ENCODE measurements at regions not wholly inside any gene's neighbourhood (a gene's known extent, or its start where the extent isn't known, plus 50 kb on each side); places are given as distances from the start of the nearest gene placed in this dataset.
"Not testable (repeated sequence)": the region's sequence is repeated elsewhere in the genome, so short reads cannot be mapped to it uniquely, and the experiment has no call there.

GRCh38 chr3:130151555-130151954 is 69.9 kb downstream of the ALG1L2 start:
- H3K36me3 ChIP-seq (ENCODE audit: control insufficient read depth in 2 of 2, insufficient read depth in 1 of 2, low read length in 2 of 2); H3K27ac ChIP-seq (ENCODE audit: extremely low read depth, low read depth, low read length); H3K4me1 ChIP-seq (ENCODE audit: control insufficient read depth, insufficient read depth, low read length); POLR2A ChIA-PET; H3K9me3 ChIP-seq (ENCODE audit: control insufficient read depth, insufficient read depth, low read depth, low read length); CTCF ChIA-PET; H3K4me3 ChIP-seq (ENCODE audit: low read depth, low read length): not testable (repeated sequence)

- POLR2A ChIA-PET; H3K27ac ChIP-seq (ENCODE audit: extremely low read depth, low read depth, low read length); H3K4me3 ChIP-seq (ENCODE audit: low read depth, low read length); H3K36me3 ChIP-seq (ENCODE audit: control insufficient read depth in 2 of 2, insufficient read depth in 1 of 2, low read length in 2 of 2); CTCF ChIA-PET; H3K9me3 ChIP-seq (ENCODE audit: control insufficient read depth, insufficient read depth, low read depth, low read length); H3K4me1 ChIP-seq (ENCODE audit: control insufficient read depth, insufficient read depth, low read length): not testable (repeated sequence)
Measured at GRCh38 chr3:130153247-130153646, 71.6 kb downstream of the ALG1L2 start.

- H3K4me1 ChIP-seq (ENCODE audit: control insufficient read depth, insufficient read depth, low read length); POLR2A ChIA-PET; H3K9me3 ChIP-seq (ENCODE audit: control insufficient read depth, insufficient read depth, low read depth, low read length); H3K4me3 ChIP-seq (ENCODE audit: low read depth, low read length); H3K27ac ChIP-seq (ENCODE audit: extremely low read depth, low read depth, low read length); H3K36me3 ChIP-seq (ENCODE audit: control insufficient read depth in 2 of 2, insufficient read depth in 1 of 2, low read length in 2 of 2); CTCF ChIA-PET: not testable (repeated sequence)
Measured at GRCh38 chr3:130155464-130155863, 73.8 kb downstream of the ALG1L2 start.

- H3K4me3 ChIP-seq (ENCODE audit: low read depth, low read length); POLR2A ChIA-PET; CTCF ChIA-PET; H3K36me3 ChIP-seq (ENCODE audit: control insufficient read depth in 2 of 2, insufficient read depth in 1 of 2, low read length in 2 of 2); H3K27ac ChIP-seq (ENCODE audit: extremely low read depth, low read depth, low read length); H3K4me1 ChIP-seq (ENCODE audit: control insufficient read depth, insufficient read depth, low read length); H3K9me3 ChIP-seq (ENCODE audit: control insufficient read depth, insufficient read depth, low read depth, low read length): not testable (repeated sequence)
Measured at GRCh38 chr3:130166856-130167255, 85.2 kb downstream of the ALG1L2 start.

GRCh38 chr3:130175195-130175594 is 93.6 kb downstream of the ALG1L2 start:
- H3K4me3 ChIP-seq (ENCODE audit: low read depth, low read length); POLR2A ChIA-PET; H3K9me3 ChIP-seq (ENCODE audit: control insufficient read depth, insufficient read depth, low read depth, low read length); H3K4me1 ChIP-seq (ENCODE audit: control insufficient read depth, insufficient read depth, low read length); CTCF ChIA-PET; H3K36me3 ChIP-seq (ENCODE audit: control insufficient read depth in 2 of 2, insufficient read depth in 1 of 2, low read length in 2 of 2); H3K27ac ChIP-seq (ENCODE audit: extremely low read depth, low read depth, low read length): not testable (repeated sequence)

- H3K36me3 ChIP-seq (ENCODE audit: control insufficient read depth in 2 of 2, insufficient read depth in 1 of 2, low read length in 2 of 2); POLR2A ChIA-PET; H3K4me1 ChIP-seq (ENCODE audit: control insufficient read depth, insufficient read depth, low read length); H3K27ac ChIP-seq (ENCODE audit: extremely low read depth, low read depth, low read length); H3K9me3 ChIP-seq (ENCODE audit: control insufficient read depth, insufficient read depth, low read depth, low read length); H3K4me3 ChIP-seq (ENCODE audit: low read depth, low read length); CTCF ChIA-PET: not testable (repeated sequence)
Measured at GRCh38 chr3:130176476-130177256, 95.0 kb downstream of the ALG1L2 start.

- H3K4me1 ChIP-seq (ENCODE audit: control insufficient read depth, insufficient read depth, low read length); H3K36me3 ChIP-seq (ENCODE audit: control insufficient read depth in 2 of 2, insufficient read depth in 1 of 2, low read length in 2 of 2); H3K27ac ChIP-seq (ENCODE audit: extremely low read depth, low read depth, low read length); POLR2A ChIA-PET; H3K9me3 ChIP-seq (ENCODE audit: control insufficient read depth, insufficient read depth, low read depth, low read length); H3K4me3 ChIP-seq (ENCODE audit: low read depth, low read length): not testable (repeated sequence)
- CTCF ChIA-PET, result interaction anchor here (0.6 to 0.7 kb wide), 2 partner anchors 148 to 656 kb away, joined by 3 read pairs; no protein-coding TSS in a partner anchor
Measured at GRCh38 chr3:130178835-130179234, 97.2 kb downstream of the ALG1L2 start.

GRCh38 chr3:130179353-130179970 is 97.8 kb downstream of the ALG1L2 start:
- H3K9me3 ChIP-seq (ENCODE audit: control insufficient read depth, insufficient read depth, low read depth, low read length); H3K27ac ChIP-seq (ENCODE audit: extremely low read depth, low read depth, low read length); POLR2A ChIA-PET; H3K36me3 ChIP-seq (ENCODE audit: control insufficient read depth in 2 of 2, insufficient read depth in 1 of 2, low read length in 2 of 2); H3K4me1 ChIP-seq (ENCODE audit: control insufficient read depth, insufficient read depth, low read length); H3K4me3 ChIP-seq (ENCODE audit: low read depth, low read length): not testable (repeated sequence)
- CTCF ChIA-PET, result interaction anchor here (0.6 to 0.7 kb wide), 2 partner anchors 148 to 655 kb away, joined by 3 read pairs; no protein-coding TSS in a partner anchor

- H3K27ac ChIP-seq (ENCODE audit: extremely low read depth, low read depth, low read length); H3K36me3 ChIP-seq (ENCODE audit: control insufficient read depth in 2 of 2, insufficient read depth in 1 of 2, low read length in 2 of 2); POLR2A ChIA-PET; H3K4me3 ChIP-seq (ENCODE audit: low read depth, low read length); CTCF ChIA-PET; H3K4me1 ChIP-seq (ENCODE audit: control insufficient read depth, insufficient read depth, low read length); H3K9me3 ChIP-seq (ENCODE audit: control insufficient read depth, insufficient read depth, low read depth, low read length): not testable (repeated sequence)
Measured at GRCh38 chr3:130182475-130182874, 100.8 kb downstream of the ALG1L2 start.

GRCh38 chr3:130183689-130184088 is 102.1 kb downstream of the ALG1L2 start:
- H3K4me1 ChIP-seq (ENCODE audit: control insufficient read depth, insufficient read depth, low read length); CTCF ChIA-PET; H3K36me3 ChIP-seq (ENCODE audit: control insufficient read depth in 2 of 2, insufficient read depth in 1 of 2, low read length in 2 of 2); POLR2A ChIA-PET; H3K27ac ChIP-seq (ENCODE audit: extremely low read depth, low read depth, low read length); H3K4me3 ChIP-seq (ENCODE audit: low read depth, low read length); H3K9me3 ChIP-seq (ENCODE audit: control insufficient read depth, insufficient read depth, low read depth, low read length): not testable (repeated sequence)

GRCh38 chr3:130184152-130185024 is 102.8 kb downstream of the ALG1L2 start:
- CTCF ChIA-PET; H3K36me3 ChIP-seq (ENCODE audit: control insufficient read depth in 2 of 2, insufficient read depth in 1 of 2, low read length in 2 of 2); H3K4me3 ChIP-seq (ENCODE audit: low read depth, low read length); POLR2A ChIA-PET; H3K4me1 ChIP-seq (ENCODE audit: control insufficient read depth, insufficient read depth, low read length); H3K27ac ChIP-seq (ENCODE audit: extremely low read depth, low read depth, low read length); H3K9me3 ChIP-seq (ENCODE audit: control insufficient read depth, insufficient read depth, low read depth, low read length): not testable (repeated sequence)

Data from HEK293 (cell line).